H1 (cell line): ENCODE measurements at regions not wholly inside any gene's neighbourhood (a gene's known extent, or its start where the extent isn't known, plus 50 kb on each side); places are given as distances from the start of the nearest gene placed in this dataset.

ENCODE experiments used
- CTCF ChIA-PET: fragments of 300-600 bp; sonication (Branson Sonifier 250); formaldehyde crosslinking; loops from one replicate; lab custom pipeline; 2021; ENCODE audit not compliant: partially characterized antibody; lab: Charles Lee
- POLR2A ChIA-PET: fragments of 300-600 bp; sonication (Branson Sonifier 250); formaldehyde crosslinking; loops from one replicate; lab custom pipeline; 2021; ENCODE audit warnings: inconsistent platforms; ENCODE audit not compliant: partially characterized antibody; lab: Charles Lee
- DNase-seq, 2 experiments: peaks; one replicate each; pipeline versions ENCODE4 v3.0.0 to v3.0.0-alpha.2; 2010 to 2022; ENCODE audit warnings: low spot score in 2 of 2, low read depth in 1 of 2, mixed read lengths in 1 of 2
- FAIRE-seq: peaks from 2 replicates; lab custom pipeline; 2011; peaks lifted over from hg19 to GRCh38; lab: Jason Lieb, UNC
- H2AFZ ChIP-seq: 2 replicates; pipeline ENCODE4 v1.8.1; 2012; ENCODE audit warnings: low read length, inconsistent platforms
- H2AK5ac ChIP-seq: 2 replicates; pipeline ENCODE4 v1.6.1; 2013; ENCODE audit warnings: low read depth, low read length
- H2BK120ac ChIP-seq: replicated peaks from 2 replicates; pipeline ENCODE3; 2013; ENCODE audit warnings: low read depth, low read length, inconsistent platforms
- H2BK12ac ChIP-seq: 2 replicates; pipeline ENCODE4 v1.6.1; 2013; ENCODE audit warnings: low read depth, low read length
- H2BK15ac ChIP-seq: 2 replicates; pipeline ENCODE4 v1.6.1; 2013; ENCODE audit warnings: low read length
- H2BK20ac ChIP-seq: 2 replicates; pipeline ENCODE4 v1.6.1; 2013; ENCODE audit warnings: low read length
- H2BK5ac ChIP-seq: 2 replicates; pipeline ENCODE4 v1.6.1; 2013; ENCODE audit warnings: low read depth, low read length
- H3K14ac ChIP-seq: 2 replicates; pipeline ENCODE4 v1.6.1; 2013; ENCODE audit warnings: inconsistent platforms; ENCODE audit not compliant: insufficient read length
- H3K18ac ChIP-seq: 2 replicates; pipeline ENCODE4 v1.6.1; 2013; ENCODE audit warnings: low read length; ENCODE audit errors: extremely low read depth
- H3K23ac ChIP-seq: 2 replicates; pipeline ENCODE4 v1.6.1; 2013; ENCODE audit warnings: inconsistent platforms; ENCODE audit not compliant: insufficient read length
- H3K23me2 ChIP-seq: 2 replicates; pipeline ENCODE4 v1.6.1; 2013; ENCODE audit warnings: low read depth, low read length
- H3K27ac ChIP-seq: 2 replicates; pipeline ENCODE4 v1.6.1; 2011; ENCODE audit warnings: low read depth, low read length, inconsistent platforms
- H3K27me3 ChIP-seq, 4 experiments: replicated peaks in 1 of 4; 1 replicate in 1 of 4; 2 replicates in 3 of 4; pipeline versions ENCODE4 v1.6.1 to v1.8.1; 2011 to 2013; ENCODE audit warnings: low read length in 3 of 4, mild to moderate bottlenecking in 3 of 4, inconsistent platforms in 2 of 4, mixed read lengths in 2 of 4, moderate library complexity in 1 of 4; ENCODE audit not compliant: control insufficient read depth in 3 of 4, insufficient read depth in 3 of 4; ENCODE audit errors: extremely low read depth in 1 of 4
- H3K36me3 ChIP-seq, 4 experiments: 2 replicates each; pipeline versions ENCODE4 v1.6.1 to v1.8.1; 2011 to 2013; ENCODE audit warnings: mild to moderate bottlenecking in 4 of 4, low read length in 3 of 4, moderate library complexity in 2 of 4, control low read depth in 1 of 4, inconsistent platforms in 1 of 4; ENCODE audit not compliant: insufficient read depth in 4 of 4, control insufficient read depth in 2 of 4
- H3K4ac ChIP-seq: replicated peaks from 2 replicates; pipeline ENCODE3; 2013; ENCODE audit warnings: low read length, low read depth, mixed read lengths, inconsistent platforms; ENCODE audit not compliant: insufficient read length
- H3K4me1 ChIP-seq, 4 experiments: replicated peaks in 1 of 4; 1 replicate in 1 of 4; 2 replicates in 3 of 4; pipeline versions ENCODE4 v1.6.1 to v1.8.1; 2011 to 2013; ENCODE audit warnings: low read length in 3 of 4, inconsistent platforms in 2 of 4, mixed read lengths in 1 of 4; ENCODE audit not compliant: insufficient read depth in 4 of 4, control insufficient read depth in 3 of 4
- H3K4me2 ChIP-seq, 2 experiments: 2 replicates each; pipeline versions ENCODE4 v1.6.1 to v1.8.1; 2011 to 2013; ENCODE audit warnings: low read depth in 2 of 2, low read length in 2 of 2, control low read depth in 1 of 2, inconsistent platforms in 1 of 2, mild to moderate bottlenecking in 1 of 2; ENCODE audit not compliant: insufficient read depth in 1 of 2
- H3K4me3 ChIP-seq, 4 experiments: fragments of 200-600, 300-600 bp in 1 of 4; sonication (generic), shearing (Covaris generic), sonication (Bioruptor Twin) in 1 of 4; 2 replicates each; pipeline versions ENCODE4 v1.5.1 to v1.8.1; 2011 to 2016; ENCODE audit warnings: low read length in 4 of 4, low read depth in 3 of 4, control low read depth in 2 of 4, inconsistent platforms in 2 of 4, mild to moderate bottlenecking in 2 of 4, mixed read lengths in 1 of 4, moderate library complexity in 1 of 4; ENCODE audit not compliant: insufficient read depth in 2 of 4; ENCODE audit errors: extremely low read depth in 1 of 4
- H3K56ac ChIP-seq: replicated peaks from 2 replicates; pipeline ENCODE3; 2013; ENCODE audit warnings: low read depth, mild to moderate bottlenecking, mixed read lengths, low read length, inconsistent platforms; ENCODE audit not compliant: insufficient read length
- H3K79me1 ChIP-seq: 2 replicates; pipeline ENCODE4 v1.6.1; 2013; ENCODE audit warnings: low read depth, low read length, control low read depth
- H3K79me2 ChIP-seq, 2 experiments: 2 replicates each; pipeline versions ENCODE4 v1.6.1 to v1.8.1; 2012 to 2013; ENCODE audit warnings: low read length in 2 of 2, mild to moderate bottlenecking in 2 of 2, inconsistent platforms in 1 of 2; ENCODE audit not compliant: insufficient read depth in 2 of 2, control insufficient read depth in 1 of 2
- H3K9ac ChIP-seq, 4 experiments: replicated peaks in 1 of 4; 1 replicate in 1 of 4; 2 replicates in 3 of 4; pipeline versions ENCODE4 v1.6.1 to v1.8.1; 2011 to 2013; ENCODE audit warnings: low read depth in 3 of 4, low read length in 3 of 4, control low read depth in 2 of 4, mild to moderate bottlenecking in 2 of 4, moderate library complexity in 2 of 4, inconsistent platforms in 1 of 4; ENCODE audit errors: extremely low read depth in 1 of 4
- H3K9me3 ChIP-seq, 2 experiments: 2 replicates each; pipeline versions ENCODE4 v1.6.1 to v1.8.1; 2012 to 2013; ENCODE audit warnings: mild to moderate bottlenecking in 2 of 2, moderate library complexity in 2 of 2, control low read depth in 1 of 2, inconsistent platforms in 1 of 2, low read depth in 1 of 2, low read length in 1 of 2, mixed read lengths in 1 of 2; ENCODE audit not compliant: insufficient read depth in 2 of 2
- H4K20me1 ChIP-seq, 2 experiments: replicated peaks in 1 of 2; 2 replicates each; pipeline versions ENCODE3 to v1.8.1; 2011 to 2013; ENCODE audit warnings: inconsistent platforms in 2 of 2, low read length in 2 of 2, mild to moderate bottlenecking in 1 of 2; ENCODE audit not compliant: insufficient read depth in 2 of 2, control insufficient read depth in 1 of 2
- H4K5ac ChIP-seq: 2 replicates; pipeline ENCODE4 v1.6.1; 2013; ENCODE audit warnings: low read length, low read depth, mixed read lengths, inconsistent platforms; ENCODE audit not compliant: insufficient read length
- H4K8ac ChIP-seq: 2 replicates; pipeline ENCODE4 v1.8.0; 2013; ENCODE audit warnings: mild to moderate bottlenecking, moderate library complexity, low read length, inconsistent platforms; ENCODE audit not compliant: insufficient read depth; ENCODE audit errors: extremely low read depth
- H4K91ac ChIP-seq: replicated peaks from 2 replicates; pipeline ENCODE3; 2013; ENCODE audit warnings: low read length, mixed read lengths, inconsistent platforms; ENCODE audit not compliant: insufficient read length
- CBX8 ChIP-seq: fragments of 300-800, 300-1000 bp; sonication (generic); IDR thresholded peaks from 2 replicates; pipeline ENCODE4 v1.7.1; 2016; ENCODE audit warnings: low read depth, low read length, borderline replicate concordance
- CHD2 ChIP-seq: IDR thresholded peaks from 2 replicates; pipeline ENCODE4 v1.6.1; 2012; ENCODE audit warnings: low read length, improper control_type of control experiment
- JUND ChIP-seq: IDR thresholded peaks from 2 replicates; pipeline ENCODE4 v1.6.1; 2011; ENCODE audit warnings: mild to moderate bottlenecking, improper control_type of control experiment, low read length
- KDM4A ChIP-seq: IDR thresholded peaks from one replicate; pipeline ENCODE4 v1.7.1; 2012; ENCODE audit warnings: low read depth, mild to moderate bottlenecking, moderate library complexity, low read length, inconsistent platforms; ENCODE audit not compliant: severe bottlenecking
- KDM5A ChIP-seq: fragments of 200-600 bp; IDR thresholded peaks from 2 replicates; pipeline ENCODE4 v1.7.1; 2012; ENCODE audit warnings: mild to moderate bottlenecking, low read length, inconsistent platforms, mixed read lengths
- POLR2A ChIP-seq, 2 experiments: IDR thresholded peaks; 1 replicate in 1 of 2; 2 replicates in 1 of 2; pipeline ENCODE4 v1.6.1; 2011; ENCODE audit warnings: low read depth in 2 of 2, low read length in 2 of 2, mild to moderate bottlenecking in 2 of 2; ENCODE audit errors: control extremely low read depth in 1 of 2
- POU5F1 ChIP-seq: IDR thresholded peaks from 2 replicates; pipeline ENCODE4 v1.6.1; 2011; ENCODE audit warnings: low read depth, mild to moderate bottlenecking, low read length, moderate library complexity
- RAD21 ChIP-seq, 2 experiments: IDR thresholded peaks in 1 of 2; conservative IDR thresholded peaks in 1 of 2; 2 replicates each; pipeline ENCODE4 v1.6.1; 2011; ENCODE audit warnings: low read depth in 2 of 2, low read length in 2 of 2, improper control_type of control experiment in 1 of 2, inconsistent platforms in 1 of 2, mild to moderate bottlenecking in 1 of 2, moderate library complexity in 1 of 2
- SP2 ChIP-seq: IDR thresholded peaks from 2 replicates; pipeline ENCODE4 v1.6.1; 2012; ENCODE audit warnings: mild to moderate bottlenecking, low read length, inconsistent platforms
- SP4 ChIP-seq: IDR thresholded peaks from 2 replicates; pipeline ENCODE4 v1.6.1; 2012; ENCODE audit warnings: low read length, inconsistent platforms
- WGBS, 2 experiments: shearing (Covaris generic) in 1 of 2; methylation state at CpG; one replicate each; pipeline versions ENCODE4 v1.1.6 to v1.1.7; 2013 to 2015; ENCODE audit warnings: low lambda C conversion rate in 2 of 2, mixed read lengths in 2 of 2, inconsistent platforms in 1 of 2, low coverage in 1 of 2, missing lambda C conversion rate in 1 of 2; ENCODE audit not compliant: insufficient replicate concordance in 2 of 2, insufficient coverage in 1 of 2, insufficient read length in 1 of 2; ENCODE audit errors: extremely low coverage in 1 of 2, missing lambda C conversion rate in 1 of 2; 5-methylcytosine and 5-hydroxymethylcytosine counted together

GRCh38 chr4:18733961-18734360, 712.4 kb upstream of the LCORL start:
- Histone ChIP-seq H3K36me3 (no peaks in the 10 kb centered on the region), H2BK20ac (no peak overlapping the region), H3K4me2 (no peak overlapping the region), H3K23me2 (no peaks in the 10 kb centered on the region), H4K8ac (no peak overlapping the region), H3K27ac (no peak overlapping the region), H3K27me3 (no peaks in the 10 kb centered on the region), H3K4me3 (no peak overlapping the region), H3K18ac (no peak overlapping the region), H2AK5ac (no peak overlapping the region), H4K91ac (no peak overlapping the region), H3K79me2 (no peaks in the 10 kb centered on the region), H3K4ac (no peak overlapping the region), H4K20me1 (no peaks in the 10 kb centered on the region), H2BK12ac (no peak overlapping the region), H3K56ac (no peak overlapping the region), H4K5ac (no peak overlapping the region), H3K23ac (no peak overlapping the region), H2BK120ac (no peak overlapping the region), H2BK5ac (no peak overlapping the region), H3K14ac (no peak overlapping the region), H3K9me3 (no peaks in the 10 kb centered on the region), H2AFZ (no peak overlapping the region), H3K9ac (no peak overlapping the region), H3K4me1 (no peaks in the 10 kb centered on the region; a peak in 1 of 7 replicates), H3K79me1 (no peaks in the 10 kb centered on the region), H2BK15ac (no peak overlapping the region)
- TF ChIP-seq KDM4A, result no peak
- no peak for TF ChIP-seq JUND
- TF ChIP-seq KDM5A, result no peak
- no peak for TF ChIP-seq CHD2
- TF ChIP-seq CBX8, result no peak
- no peak for TF ChIP-seq POLR2A (IDR thresholded peaks at IDR 0.05; ENCODE audit: control extremely low read depth in 1 of 2, low read depth in 2 of 2, low read length in 2 of 2)
- TF ChIP-seq SP4, result no peak
- no peak for TF ChIP-seq SP2
- no peak for TF ChIP-seq POU5F1
- no peak for TF ChIP-seq RAD21 (IDR thresholded peaks at IDR 0.05 in 1 of 2, conservative IDR thresholded peaks at IDR 0.05 in 1 of 2; ENCODE audit: low read depth in 2 of 2, low read length in 2 of 2)
- WGBS, 2 experiments, result 92% methylated on average over 2 of the region's 2 CpGs; no CpG with 5 or more reads in 1 of the 2 experiments
- ChIA-PET CTCF (interaction anchor here (1.3 kb wide), 1 partner anchor 10 kb away, joined by 3 read pairs; no protein-coding TSS in a partner anchor), POLR2A (no interaction called here)
- FAIRE-seq (no peak), DNase-seq (no peak)
